GM21576 (cell line): ENCODE measurements at regions not wholly inside any gene's neighbourhood (a gene's known extent, or its start where the extent isn't known, plus 50 kb on each side); places are given as distances from the start of the nearest gene placed in this dataset.

ENCODE experiments used
- ATAC-seq: cut with Tn5 transposase; IDR thresholded peaks from one replicate; pipeline ENCODE4 v1.9.1; 2021; ENCODE audit warnings: mild to moderate bottlenecking, moderate library complexity; ENCODE audit not compliant: unreplicated experiment

GRCh38 chr13:21757763-21758162 is 86.9 kb downstream of the FGF9 start:
- ATAC-seq: no peak

GRCh38 chr13:21758441-21758840 is 87.6 kb downstream of the FGF9 start:
- ATAC-seq: no peak

- ATAC-seq: no peak
Observed at GRCh38 chr13:21759463-21759862, 88.6 kb downstream of the FGF9 start.

GRCh38 chr13:21759911-21760310 is 89.0 kb downstream of the FGF9 start:
- ATAC-seq: no peak

GRCh38 chr13:21761770-21762169 is 90.9 kb downstream of the FGF9 start:
- no peak for ATAC-seq

GRCh38 chr13:21762512-21762911 is 91.6 kb downstream of the FGF9 start:
- ATAC-seq: no peak

GRCh38 chr13:21767032-21767431 is 96.2 kb downstream of the FGF9 start:
- no peak for ATAC-seq

- no peak for ATAC-seq
Observed at GRCh38 chr13:21771075-21771474, 100.2 kb downstream of the FGF9 start.

GRCh38 chr13:21777166-21777565 is 106.3 kb downstream of the FGF9 start:
- no peak for ATAC-seq

- no peak for ATAC-seq
Observed at GRCh38 chr13:21777813-21778212, 106.9 kb downstream of the FGF9 start.

- ATAC-seq: no peak
Observed at GRCh38 chr13:21782736-21783135, 111.9 kb downstream of the FGF9 start.

GRCh38 chr13:21785990-21786389 is 115.1 kb downstream of the FGF9 start:
- no peak for ATAC-seq

GRCh38 chr13:21796066-21796465 is 125.2 kb downstream of the FGF9 start:
- no peak for ATAC-seq

- no peak for ATAC-seq
Observed at GRCh38 chr13:21796775-21797514, 126.1 kb downstream of the FGF9 start.

GRCh38 chr13:21797736-21798135 is 126.9 kb downstream of the FGF9 start:
- no peak for ATAC-seq

- no peak for ATAC-seq
Observed at GRCh38 chr13:21798181-21798580, 127.3 kb downstream of the FGF9 start.

- no peak for ATAC-seq
Observed at GRCh38 chr13:21799671-21800070, 128.8 kb downstream of the FGF9 start.

- no peak for ATAC-seq
Observed at GRCh38 chr13:21800837-21801616, 130.2 kb downstream of the FGF9 start.

- no peak for ATAC-seq
Observed at GRCh38 chr13:21805733-21806132, 134.9 kb downstream of the FGF9 start.

GRCh38 chr13:21812192-21812626 is 141.3 kb downstream of the FGF9 start:
- no peak for ATAC-seq

- no peak for ATAC-seq
Observed at GRCh38 chr13:21813110-21813509, 142.2 kb downstream of the FGF9 start.

- ATAC-seq: no peak
Observed at GRCh38 chr13:21813844-21814243, 143.0 kb downstream of the FGF9 start.
